HepG2 (cell line): ENCODE measurements at regions not wholly inside any gene's neighbourhood (a gene's known extent, or its start where the extent isn't known, plus 50 kb on each side); places are given as distances from the start of the nearest gene placed in this dataset.

Source experiments
- ATAC-seq: fragments of 200-7000 bp; cut with Tn5 transposase; 3 replicates; pipeline ENCODE4 v1.9.1; 2020; ENCODE audit warnings: mild to moderate bottlenecking, moderate library complexity
- BruUV-seq: library from RNA; stranded (reverse); fragments of 400-500 nt; replicated peaks from 2 replicates; lab custom pipeline; 2021; lab: Mats Ljungman, UMichigan
- CTCF ChIA-PET: fragments of 300-600 bp; formaldehyde crosslinking; extraction: SDS; loops from one replicate; lab custom pipeline; 2021; ENCODE audit warnings: low total read pairs, inconsistent platforms, low intra/inter-chr PET ratio; lab: Yijun Ruan, JAX
- POLR2A ChIA-PET: fragments of 350-600 bp; sonication (Branson Sonifier 250); formaldehyde crosslinking; loops from one replicate; lab custom pipeline; 2020; ENCODE audit warnings: antibody characterized with exemption, inconsistent platforms; lab: Yijun Ruan, JAX
- DNase-seq: peaks from one replicate; pipeline ENCODE4 v3.0.0-alpha.2; 2015; ENCODE audit warnings: low spot score
- FAIRE-seq: peaks from 3 replicates; lab custom pipeline; 2011; peaks lifted over from hg19 to GRCh38; lab: Jason Lieb, UNC
- H2AFZ ChIP-seq: one replicate; pipeline ENCODE4 v1.6.1; 2011; ENCODE audit warnings: low read length, inconsistent platforms
- H3K27ac ChIP-seq: fragments of 300-600 bp; 3 replicates; pipeline ENCODE4 v1.8.0; 2011; ENCODE audit warnings: mixed run types, mild to moderate bottlenecking, mixed read lengths, low read length, inconsistent platforms; ENCODE audit not compliant: insufficient read depth; ENCODE audit errors: extremely low read length
- H3K27me3 ChIP-seq, 2 experiments: fragments of 200-600 bp in 1 of 2; 2 replicates in 1 of 2; 3 replicates in 1 of 2; pipeline versions ENCODE4 v1.6.0 to v1.8.0; 2011; ENCODE audit warnings: low read length in 2 of 2, mild to moderate bottlenecking in 2 of 2, moderate library complexity in 2 of 2, inconsistent platforms in 1 of 2; ENCODE audit not compliant: insufficient read depth in 2 of 2, control insufficient read depth in 1 of 2
- H3K36me3 ChIP-seq, 2 experiments: fragments of 200-600 bp in 1 of 2; replicated peaks in 1 of 2; 2 replicates in 1 of 2; 3 replicates in 1 of 2; pipeline versions ENCODE4 v1.5.1 to v1.8.0; 2011; ENCODE audit warnings: low read length in 2 of 2, inconsistent platforms in 1 of 2; ENCODE audit not compliant: insufficient read depth in 2 of 2, control insufficient read depth in 1 of 2
- H3K4me1 ChIP-seq: 2 replicates; pipeline ENCODE4 v1.5.1; 2012; ENCODE audit warnings: low read length, inconsistent platforms; ENCODE audit not compliant: insufficient read depth
- H3K4me2 ChIP-seq: 2 replicates; pipeline ENCODE4 v1.6.0; 2011; ENCODE audit warnings: low read depth, low read length, inconsistent platforms
- H3K4me3 ChIP-seq, 3 experiments: fragments of 200-600 bp in 1 of 3; sonication (generic), shearing (Covaris generic) in 1 of 3; replicated peaks in 1 of 3; 2 replicates each; pipeline ENCODE4 v1.5.1; 2011 to 2016; ENCODE audit warnings: low read length in 3 of 3, inconsistent platforms in 2 of 3, low read depth in 2 of 3, mild to moderate bottlenecking in 2 of 3, control low read depth in 1 of 3, mixed read lengths in 1 of 3; ENCODE audit not compliant: insufficient read depth in 1 of 3
- H3K79me2 ChIP-seq: one replicate; pipeline ENCODE4 v1.6.1; 2011; ENCODE audit warnings: low read length, inconsistent platforms; ENCODE audit not compliant: insufficient read depth
- H3K9ac ChIP-seq: 2 replicates; pipeline ENCODE4 v1.6.0; 2011; ENCODE audit warnings: mild to moderate bottlenecking, low read depth, low read length, inconsistent platforms; ENCODE audit not compliant: insufficient read depth
- H3K9me3 ChIP-seq: 2 replicates; pipeline ENCODE4 v1.5.1; 2012; ENCODE audit warnings: mild to moderate bottlenecking, low read length
- H4K20me1 ChIP-seq: 2 replicates; pipeline ENCODE4 v1.6.0; 2011; ENCODE audit warnings: inconsistent platforms, mild to moderate bottlenecking, low read length, moderate library complexity; ENCODE audit not compliant: insufficient read depth
- ARHGAP35 ChIP-seq: sonication (generic); formaldehyde crosslinking; IDR thresholded peaks from 2 replicates; pipeline ENCODE4 v1.9.0; 2022; ENCODE audit warnings: mild to moderate bottlenecking, inconsistent platforms, moderate library complexity, missing genetic modification reagents, borderline replicate concordance
- CENPBD1 ChIP-seq: sonication (generic); formaldehyde crosslinking; IDR thresholded peaks from 2 replicates; pipeline ENCODE4 v1.8.0; 2022; ENCODE audit warnings: missing genetic modification reagents, low read depth, mild to moderate bottlenecking, borderline replicate concordance
- PAX8 ChIP-seq: sonication (generic); formaldehyde crosslinking; IDR thresholded peaks from 2 replicates; pipeline ENCODE4 v1.8.0; 2022; ENCODE audit warnings: mild to moderate bottlenecking, missing genetic modification reagents, borderline replicate concordance
- SKI ChIP-seq: fragments of 450-650 bp; IDR thresholded peaks from one replicate; pipeline ENCODE4 v1.6.1; 2018; ENCODE audit warnings: mild to moderate bottlenecking; ENCODE audit not compliant: partially characterized antibody
- SKIL ChIP-seq: sonication (generic); formaldehyde crosslinking; IDR thresholded peaks from 2 replicates; pipeline ENCODE4 v1.8.0; 2022; ENCODE audit warnings: missing genetic modification reagents, mild to moderate bottlenecking, moderate library complexity, borderline replicate concordance
- SMARCE1 ChIP-seq: fragments of 450-650 bp; IDR thresholded peaks from 2 replicates; pipeline ENCODE4 v1.6.1; 2017; ENCODE audit warnings: borderline replicate concordance
- TGIF2 ChIP-seq: IDR thresholded peaks from 2 replicates; pipeline ENCODE4 v1.6.1; 2016; ENCODE audit warnings: control low read depth, missing compliant biosample characterization
- ZBTB2 ChIP-seq: sonication (generic); formaldehyde crosslinking; IDR thresholded peaks from 2 replicates; pipeline ENCODE4 v1.8.0; 2022; ENCODE audit warnings: low read depth, missing genetic modification reagents
- ZBTB20 ChIP-seq: sonication (generic); formaldehyde crosslinking; IDR thresholded peaks from 2 replicates; pipeline ENCODE4 v1.8.1; 2023; ENCODE audit warnings: missing genetic modification reagents, low read depth, mild to moderate bottlenecking, borderline replicate concordance
- ZFP36 ChIP-seq: fragments of 150-350 bp; IDR thresholded peaks from 2 replicates; pipeline ENCODE4 v1.6.1; 2018; ENCODE audit warnings: borderline replicate concordance, low read length, low read depth; ENCODE audit not compliant: partially characterized antibody
- ZNF10 ChIP-seq: sonication (generic); formaldehyde crosslinking; IDR thresholded peaks from 2 replicates; pipeline ENCODE4 v1.4.0; 2020; ENCODE audit warnings: mild to moderate bottlenecking, low read depth, missing genetic modification reagents, borderline replicate concordance
- ZNF713 ChIP-seq: sonication (generic); formaldehyde crosslinking; IDR thresholded peaks from 2 replicates; pipeline ENCODE4 v1.4.0; 2020; ENCODE audit warnings: mild to moderate bottlenecking, missing genetic modification reagents
- ZNF773 ChIP-seq: sonication (generic); formaldehyde crosslinking; IDR thresholded peaks from 2 replicates; pipeline ENCODE4 v1.4.0; 2020; ENCODE audit warnings: missing genetic modification reagents, borderline replicate concordance
- WGBS: methylation state at CpG from one replicate; pipeline ENCODE4 v1.1.6; 2017; ENCODE audit warnings: low lambda C conversion rate; 5-methylcytosine and 5-hydroxymethylcytosine counted together
- in situ Hi-C: cut with HindIII; loops from 2 replicates; pipeline ENCODE4 v1.10.0; 2017; ENCODE audit warnings: low pct_unique_long_range_greater_than_20kb; ENCODE audit not compliant: extremely low pct_ligation_motif_present
- intact Hi-C: fragments of 100-400 bp; cut with micrococcal nuclease; formaldehyde crosslinking; loops from one replicate; pipeline ENCODE4 v1.10.0; 2022; ENCODE audit not compliant: unreplicated experiment

GRCh38 chr12:68469113-68469512 is 137.0 kb upstream of the MDM1 start:
- H3K4me3 ChIP-seq: no peak overlapping the region
- no peak overlapping the region for H2AFZ ChIP-seq
- no peaks in the 10 kb centered on the region for H3K4me1 ChIP-seq
- in situ Hi-C loops (no loop called here), intact Hi-C loops (no loop called here)
- ATAC-seq (no peak), FAIRE-seq (no peak), DNase-seq (no peak)
- no TSS peak for BruUV-seq
- ChIA-PET POLR2A (no interaction called here), CTCF (no interaction called here)
- H4K20me1 ChIP-seq: no peaks in the 10 kb centered on the region
- H3K4me2 ChIP-seq: no peak overlapping the region
- no peaks in the 10 kb centered on the region for H3K27me3 ChIP-seq
- no peaks in the 10 kb centered on the region for H3K36me3 ChIP-seq
- TF ChIP-seq CENPBD1 (CRISPR knock-in tag): no peak
- TF ChIP-seq ZNF713 (CRISPR knock-in tag): no peak
- no peak for TF ChIP-seq PAX8 (CRISPR knock-in tag)
- TF ChIP-seq TGIF2: no peak
- no peak for TF ChIP-seq SKI
- no peaks in the 10 kb centered on the region for H3K79me2 ChIP-seq
- H3K9ac ChIP-seq: no peak overlapping the region
- no peak overlapping the region for H3K27ac ChIP-seq
- WGBS: 46% methylated on average over 3 of the region's 3 CpGs
- H3K9me3 ChIP-seq: no peaks in the 10 kb centered on the region

- CTCF ChIA-PET: no interaction called here
- BruUV-seq: no TSS peak
- DNase-seq: no peak
- TF ChIP-seq SKIL (CRISPR knock-in tag) (no peak), SMARCE1 (no peak), ARHGAP35 (CRISPR knock-in tag) (no peak), ZBTB2 (no peak), ZNF773 (CRISPR knock-in tag) (no peak), ZBTB20 (CRISPR knock-in tag) (no peak), ZNF10 (CRISPR knock-in tag) (no peak), ZFP36 (no peak)
Measured at GRCh38 chr12:68470664-68471328, 138.6 kb upstream of the MDM1 start.

More at GRCh38 chr12:68470664-68471328, 138.6 kb upstream of the MDM1 start:
- intact Hi-C loops: no loop called here
- Histone ChIP-seq H3K4me2 (no peak overlapping the region), H3K4me3 (no peak overlapping the region), H3K36me3 (no peaks in the 10 kb centered on the region), H3K4me1 (no peaks in the 10 kb centered on the region), H3K27me3 (no peaks in the 10 kb centered on the region), H4K20me1 (no peaks in the 10 kb centered on the region), H3K9ac (no peak overlapping the region), H3K27ac (no peak overlapping the region), H3K79me2 (no peaks in the 10 kb centered on the region), H3K9me3 (no peaks in the 10 kb centered on the region), H2AFZ (no peak overlapping the region)
- WGBS: 34% methylated on average over 3 of the region's 3 CpGs
- POLR2A ChIA-PET: no interaction called here
- in situ Hi-C loops: no loop called here
- no peak for ATAC-seq
- FAIRE-seq: no peak
